ENCODE measurements at regions not wholly inside any gene's neighbourhood (a gene's known extent, or its start where the extent isn't known, plus 50 kb on each side); places are given as distances from the start of the nearest gene placed in this dataset.
"Not testable (repeated sequence)": the region's sequence is repeated elsewhere in the genome, so short reads cannot be mapped to it uniquely, and the experiment has no call there.

- H3K9me3 Mint-ChIP-seq = peaks cover 10% of the 10 kb centered on the region
These were observed 495.6 kb downstream of the SIPA1L2 start for GRCh38 chr1:232134365-232134764.

GRCh38 chr1:232132572-232132971 lies 497.4 kb downstream of the SIPA1L2 start:
- Mint-ChIP-seq H3K27ac (no peak overlapping the region), H3K27me3 (ENCODE audit: low read depth) (peaks cover 6% of the 10 kb centered on the region), H3K4me3 (no peak overlapping the region), H3K4me1 (ENCODE audit: low read depth) (peaks cover under 1% of the 10 kb centered on the region), H3K36me3 (ENCODE audit: low read depth) (no peaks in the 10 kb centered on the region), H3K9me3 (peaks cover 5% of the 10 kb centered on the region)
- no peak for DNase-seq (ENCODE audit: low spot score)

More at GRCh38 chr1:232134365-232134764, 495.6 kb downstream of the SIPA1L2 start:
- H3K36me3 Mint-ChIP-seq (ENCODE audit: low read depth) = no peaks in the 10 kb centered on the region
- no peak overlapping the region for H3K27ac Mint-ChIP-seq
- no peaks in the 10 kb centered on the region for H3K4me1 Mint-ChIP-seq (ENCODE audit: low read depth)
- H3K27me3 Mint-ChIP-seq (ENCODE audit: low read depth) = peaks cover 2% of the 10 kb centered on the region
- H3K4me3 Mint-ChIP-seq = no peak overlapping the region
- no peak for DNase-seq (ENCODE audit: low spot score)

GRCh38 chr1:232131715-232132391 lies 498.1 kb downstream of the SIPA1L2 start:
- Mint-ChIP-seq H3K4me1 (ENCODE audit: low read depth) (peaks cover 2% of the 10 kb centered on the region), H3K4me3 (no peak overlapping the region), H3K9me3 (peaks cover 5% of the 10 kb centered on the region), H3K27me3 (ENCODE audit: low read depth) (peaks cover 10% of the 10 kb centered on the region), H3K27ac (no peak overlapping the region), H3K36me3 (ENCODE audit: low read depth) (no peaks in the 10 kb centered on the region)
- DNase-seq (ENCODE audit: low spot score) = no peak

- Mint-ChIP-seq H3K4me3 (no peak overlapping the region), H3K9me3 (peaks cover 5% of the 10 kb centered on the region), H3K27me3 (ENCODE audit: low read depth) (peaks cover 12% of the 10 kb centered on the region), H3K4me1 (ENCODE audit: low read depth) (peaks cover 2% of the 10 kb centered on the region), H3K27ac (no peak overlapping the region), H3K36me3 (ENCODE audit: low read depth) (no peaks in the 10 kb centered on the region)
- DNase-seq (ENCODE audit: low spot score) = no peak
These were observed 499.0 kb downstream of the SIPA1L2 start for GRCh38 chr1:232130815-232131480.

- DNase-seq (ENCODE audit: low spot score) = peak; percentile 4
- Mint-ChIP-seq H3K9me3 (peaks cover 5% of the 10 kb centered on the region), H3K4me3 (no peak overlapping the region), H3K4me1 (ENCODE audit: low read depth) (peaks cover 5% of the 10 kb centered on the region), H3K27me3 (ENCODE audit: low read depth) (peaks cover 22% of the 10 kb centered on the region), H3K36me3 (ENCODE audit: low read depth) (no peaks in the 10 kb centered on the region), H3K27ac (no peak overlapping the region)
These were observed 500.6 kb downstream of the DISC1 start for GRCh38 chr1:232127190-232127589.

GRCh38 chr1:232123775-232124659 lies 497.4 kb downstream of the DISC1 start:
- H3K36me3 Mint-ChIP-seq (ENCODE audit: low read depth) = no peaks in the 10 kb centered on the region
- no peak for DNase-seq (ENCODE audit: low spot score)
- peaks cover 19% of the 10 kb centered on the region for H3K27me3 Mint-ChIP-seq (ENCODE audit: low read depth)
- peaks cover 5% of the 10 kb centered on the region for H3K4me1 Mint-ChIP-seq (ENCODE audit: low read depth)
- no peak overlapping the region for H3K4me3 Mint-ChIP-seq
- no peak overlapping the region for H3K27ac Mint-ChIP-seq
- no peaks in the 10 kb centered on the region for H3K9me3 Mint-ChIP-seq

- H3K9me3 Mint-ChIP-seq = not testable (repeated sequence)
These were observed 491.3 kb downstream of the DISC1 start for GRCh38 chr1:232117903-232118302.

GRCh38 chr1:232114985-232115384 lies 488.4 kb downstream of the DISC1 start:
- H3K36me3 Mint-ChIP-seq (ENCODE audit: low read depth) = no peaks in the 10 kb centered on the region
- no peaks in the 10 kb centered on the region for H3K4me1 Mint-ChIP-seq (ENCODE audit: low read depth)
- no peak for DNase-seq (ENCODE audit: low spot score)
- H3K4me3 Mint-ChIP-seq = no peak overlapping the region
- no peak overlapping the region for H3K27ac Mint-ChIP-seq
- peaks cover 16% of the 10 kb centered on the region for H3K27me3 Mint-ChIP-seq (ENCODE audit: low read depth)
- H3K9me3 Mint-ChIP-seq = no peaks in the 10 kb centered on the region

More at GRCh38 chr1:232117903-232118302, 491.3 kb downstream of the DISC1 start:
- H3K27me3 Mint-ChIP-seq (ENCODE audit: low read depth) = peaks cover 11% of the 10 kb centered on the region
- not testable (repeated sequence) for DNase-seq (ENCODE audit: low spot score); H3K36me3 Mint-ChIP-seq (ENCODE audit: low read depth); H3K4me1 Mint-ChIP-seq (ENCODE audit: low read depth); H3K4me3 Mint-ChIP-seq; H3K27ac Mint-ChIP-seq

- Mint-ChIP-seq H3K9me3 (no peaks in the 10 kb centered on the region), H3K27ac (no peak overlapping the region), H3K4me1 (ENCODE audit: low read depth) (no peaks in the 10 kb centered on the region), H3K4me3 (no peak overlapping the region), H3K36me3 (ENCODE audit: low read depth) (no peaks in the 10 kb centered on the region), H3K27me3 (ENCODE audit: low read depth) (peaks cover 13% of the 10 kb centered on the region)
- DNase-seq (ENCODE audit: low spot score) = no peak
These were observed 485.5 kb downstream of the DISC1 start for GRCh38 chr1:232112076-232112475.

- no peak overlapping the region for H3K27ac Mint-ChIP-seq
- no peak overlapping the region for H3K4me3 Mint-ChIP-seq
- H3K36me3 Mint-ChIP-seq (ENCODE audit: low read depth) = no peaks in the 10 kb centered on the region
- no peaks in the 10 kb centered on the region for H3K4me1 Mint-ChIP-seq (ENCODE audit: low read depth)
- H3K27me3 Mint-ChIP-seq (ENCODE audit: low read depth) = peaks cover 13% of the 10 kb centered on the region
- no peaks in the 10 kb centered on the region for H3K9me3 Mint-ChIP-seq
- DNase-seq (ENCODE audit: low spot score) = no peak
These were observed 485.0 kb downstream of the DISC1 start for GRCh38 chr1:232111611-232112010.

GRCh38 chr1:232110281-232111090 lies 483.9 kb downstream of the DISC1 start:
- DNase-seq (ENCODE audit: low spot score) = no peak
- H3K27ac Mint-ChIP-seq = no peak overlapping the region
- H3K27me3 Mint-ChIP-seq (ENCODE audit: low read depth) = peaks cover 10% of the 10 kb centered on the region
- no peak overlapping the region for H3K4me3 Mint-ChIP-seq
- no peaks in the 10 kb centered on the region for H3K36me3 Mint-ChIP-seq (ENCODE audit: low read depth)
- no peaks in the 10 kb centered on the region for H3K9me3 Mint-ChIP-seq
- no peaks in the 10 kb centered on the region for H3K4me1 Mint-ChIP-seq (ENCODE audit: low read depth)

GRCh38 chr1:232109391-232109790 lies 482.8 kb downstream of the DISC1 start:
- Mint-ChIP-seq H3K27me3 (ENCODE audit: low read depth) (peaks cover 10% of the 10 kb centered on the region), H3K36me3 (ENCODE audit: low read depth) (no peaks in the 10 kb centered on the region), H3K27ac (no peak overlapping the region), H3K4me1 (ENCODE audit: low read depth) (no peaks in the 10 kb centered on the region), H3K9me3 (no peaks in the 10 kb centered on the region), H3K4me3 (no peak overlapping the region)
- DNase-seq (ENCODE audit: low spot score) = no peak

- H3K27ac Mint-ChIP-seq = no peak overlapping the region
These were observed 482.0 kb downstream of the DISC1 start for GRCh38 chr1:232108598-232108997.

More at GRCh38 chr1:232108598-232108997, 482.0 kb downstream of the DISC1 start:
- no peak for DNase-seq (ENCODE audit: low spot score)
- peaks cover 13% of the 10 kb centered on the region for H3K27me3 Mint-ChIP-seq (ENCODE audit: low read depth)
- no peaks in the 10 kb centered on the region for H3K36me3 Mint-ChIP-seq (ENCODE audit: low read depth)
- H3K4me1 Mint-ChIP-seq (ENCODE audit: low read depth) = no peaks in the 10 kb centered on the region
- H3K9me3 Mint-ChIP-seq = no peaks in the 10 kb centered on the region
- H3K4me3 Mint-ChIP-seq = no peak overlapping the region

Measured in T-helper 2 cell treated with Interferon-gamma antibody and Interleukin-4, amounts not matched to agents 5 μg/mL and 100 μg/mL, for 36 hours (primary cell).